PC-3 (cell line): ENCODE measurements at regions not wholly inside any gene's neighbourhood (a gene's known extent, or its start where the extent isn't known, plus 50 kb on each side); places are given as distances from the start of the nearest gene placed in this dataset.

ENCODE experiments used
- ATAC-seq: fragments of 200-7000 bp; cut with Tn5 transposase; 2 replicates; pipeline ENCODE4 v1.9.1; 2020; ENCODE audit warnings: mild to moderate bottlenecking, moderate library complexity
- BruUV-seq: library from RNA; stranded (reverse); fragments of 400-500 nt; replicated peaks from 2 replicates; lab custom pipeline; 2021; lab: Mats Ljungman, UMichigan
- CTCF ChIA-PET: fragments of 300-600 bp; sonication (Branson Sonifier 250); formaldehyde crosslinking; loops from one replicate; lab custom pipeline; 2022; ENCODE audit warnings: antibody characterized with exemption; lab: Charles Lee
- POLR2A ChIA-PET: fragments of 300-600 bp; sonication (Branson Sonifier 250); formaldehyde crosslinking; loops from one replicate; lab custom pipeline; 2022; ENCODE audit warnings: antibody characterized with exemption; ENCODE audit not compliant: unreplicated experiment; lab: Charles Lee
- DNase-seq: peaks from one replicate; pipeline ENCODE4 v3.0.0-alpha.2; 2015
- H2AFZ ChIP-seq: fragments of 300-600 bp; sonication (generic); 2 replicates; pipeline ENCODE4 v1.6.0; 2016; ENCODE audit warnings: antibody characterized with exemption, low read length
- H3F3A ChIP-seq: fragments of 300-600 bp; sonication (generic); one replicate; pipeline ENCODE4 v1.6.0; 2017; ENCODE audit warnings: antibody characterized with exemption, low read length, control low read depth, mild to moderate bottlenecking; ENCODE audit not compliant: unreplicated experiment
- H3K27ac ChIP-seq: fragments of 300-600 bp; sonication (generic); 2 replicates; pipeline ENCODE4 v1.5.1; 2016; ENCODE audit warnings: mild to moderate bottlenecking, low read length
- H3K27me3 ChIP-seq: fragments of 300-600 bp; sonication (generic); 2 replicates; pipeline ENCODE4 v1.6.1; 2016; ENCODE audit warnings: low read length, mixed read lengths
- H3K36me3 ChIP-seq: fragments of 300-600 bp; sonication (generic); 2 replicates; pipeline ENCODE4 v1.6.1; 2016; ENCODE audit warnings: low read depth, mixed run types, low read length, mixed read lengths
- H3K4me1 ChIP-seq: fragments of 300-600 bp; sonication (generic); 2 replicates; pipeline ENCODE4 v1.5.1; 2016; ENCODE audit warnings: low read length; ENCODE audit not compliant: insufficient read depth
- H3K4me2 ChIP-seq: fragments of 300-600 bp; sonication (generic); 2 replicates; pipeline ENCODE4 v1.6.0; 2016; ENCODE audit warnings: low read length
- H3K4me3 ChIP-seq: fragments of 300-600 bp; sonication (generic); 2 replicates; pipeline ENCODE4 v1.5.1; 2016; ENCODE audit warnings: mild to moderate bottlenecking, low read length, mixed read lengths
- H3K79me2 ChIP-seq: fragments of 300-600 bp; sonication (generic); 2 replicates; pipeline ENCODE4 v1.6.1; 2017; ENCODE audit warnings: low read length, mixed read lengths
- H3K9ac ChIP-seq: fragments of 300-600 bp; sonication (generic); 2 replicates; pipeline ENCODE4 v1.6.0; 2016; ENCODE audit warnings: mild to moderate bottlenecking, low read length
- H3K9me2 ChIP-seq: fragments of 300-600 bp; sonication (generic); replicated peaks from 2 replicates; pipeline ENCODE4 v1.6.1; 2016; ENCODE audit warnings: mixed run types, low read length, mixed read lengths
- H3K9me3 ChIP-seq: fragments of 300-600 bp; sonication (generic); 2 replicates; pipeline ENCODE4 v1.6.1; 2016; ENCODE audit warnings: low read length, mixed read lengths
- H4K20me1 ChIP-seq: fragments of 300-600 bp; sonication (generic); 2 replicates; pipeline ENCODE4 v1.6.1; 2016; ENCODE audit warnings: low read length, mixed read lengths
- CTCF ChIP-seq: fragments of 300-600 bp; sonication (generic); conservative IDR thresholded peaks from 2 replicates; pipeline ENCODE4 v1.5.1; 2017; ENCODE audit warnings: antibody characterized with exemption, low read depth, mild to moderate bottlenecking, low read length
- EZH2 ChIP-seq: fragments of 300-600 bp; sonication (generic); IDR thresholded peaks from one replicate; pipeline ENCODE4 v1.6.1; 2017; ENCODE audit warnings: antibody characterized with exemption, mild to moderate bottlenecking, low read length; ENCODE audit not compliant: unreplicated experiment
- EZH2phosphoT487 ChIP-seq: fragments of 300-600 bp; sonication (generic); IDR thresholded peaks from 2 replicates; pipeline ENCODE4 v1.6.1; 2018; ENCODE audit warnings: mild to moderate bottlenecking, antibody characterized with exemption, low read length, borderline replicate concordance
- intact Hi-C: fragments of 100-400 bp; cut with micrococcal nuclease; formaldehyde crosslinking; loops from 2 replicates; pipeline ENCODE4 v1.9.0; 2023

- intact Hi-C loops, result no loop called here
- CTCF ChIA-PET, result no interaction called here
- no peaks in the 10 kb centered on the region for H3K9me3 ChIP-seq
- H3K36me3 ChIP-seq, result no peaks in the 10 kb centered on the region
- no peaks in the 10 kb centered on the region for H4K20me1 ChIP-seq
- no peak for DNase-seq
- H2AFZ ChIP-seq, result no peak overlapping the region
- no peaks in the 10 kb centered on the region for H3F3A ChIP-seq
- H3K4me1 ChIP-seq, result no peaks in the 10 kb centered on the region
- H3K9me2 ChIP-seq, result no peaks in the 10 kb centered on the region
- no TSS peak for BruUV-seq
- H3K4me3 ChIP-seq, result no peak overlapping the region
- TF ChIP-seq EZH2 (no peak), CTCF (no peak), EZH2phosphoT487 (no peak)
- H3K4me2 ChIP-seq, result no peak overlapping the region
- no peak for ATAC-seq
- H3K79me2 ChIP-seq, result no peaks in the 10 kb centered on the region
- H3K27ac ChIP-seq, result no peak overlapping the region
- H3K9ac ChIP-seq, result no peak overlapping the region
- POLR2A ChIA-PET, result no interaction called here
- no peaks in the 10 kb centered on the region for H3K27me3 ChIP-seq
These were observed 113.0 kb downstream of the TSEN15 start for GRCh38 chr1:184164536-184164935.

DNA sequence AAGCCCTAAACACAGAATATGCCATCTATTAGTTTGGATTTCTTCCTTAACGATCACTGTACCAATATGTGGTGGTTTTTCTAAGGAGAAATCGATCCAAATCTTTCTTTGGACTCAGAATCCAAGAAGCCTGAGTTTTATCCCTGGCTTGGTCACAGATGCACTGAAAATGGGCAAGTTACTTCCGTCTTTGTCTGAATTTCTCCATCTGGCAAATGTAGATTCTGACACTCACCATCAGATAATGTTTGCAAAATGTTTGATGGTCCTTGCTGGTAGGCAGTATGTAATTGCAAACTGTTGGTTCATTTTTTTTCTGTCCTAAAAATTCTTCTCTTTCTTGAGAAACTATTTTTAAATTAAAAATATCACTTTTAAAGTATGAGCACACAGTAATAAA is 115.0 kb downstream of the TSEN15 start:
- intact Hi-C loops, result no loop called here
- DNase-seq (no peak), ATAC-seq (no peak)
- no peaks in the 10 kb centered on the region for H3K36me3 ChIP-seq
- H3K4me1 ChIP-seq, result no peaks in the 10 kb centered on the region
- H3K4me2 ChIP-seq, result no peak overlapping the region
- no TSS peak for BruUV-seq
- ChIA-PET CTCF (no interaction called here), POLR2A (no interaction called here)
- H3K27ac ChIP-seq, result no peak overlapping the region
- H3K79me2 ChIP-seq, result no peaks in the 10 kb centered on the region
- H2AFZ ChIP-seq, result no peak overlapping the region
- no peak overlapping the region for H3K4me3 ChIP-seq
- no peak overlapping the region for H3K9ac ChIP-seq
- TF ChIP-seq EZH2 (no peak), CTCF (no peak), EZH2phosphoT487 (no peak)
- H4K20me1 ChIP-seq, result no peaks in the 10 kb centered on the region
- no peaks in the 10 kb centered on the region for H3K27me3 ChIP-seq
- H3F3A ChIP-seq, result no peaks in the 10 kb centered on the region
- H3K9me3 ChIP-seq, result no peaks in the 10 kb centered on the region
- H3K9me2 ChIP-seq, result no peaks in the 10 kb centered on the region

GRCh38 chr1:184167352-184167751 is 115.8 kb downstream of the TSEN15 start:
- Histone ChIP-seq H3K4me3 (no peak overlapping the region), H3K79me2 (no peaks in the 10 kb centered on the region), H3K9ac (no peak overlapping the region), H3K27me3 (no peaks in the 10 kb centered on the region), H3K4me2 (no peak overlapping the region), H3K9me2 (no peaks in the 10 kb centered on the region), H2AFZ (no peak overlapping the region), H3K9me3 (no peaks in the 10 kb centered on the region), H3F3A (no peaks in the 10 kb centered on the region), H3K4me1 (no peaks in the 10 kb centered on the region), H3K36me3 (no peaks in the 10 kb centered on the region), H4K20me1 (no peaks in the 10 kb centered on the region), H3K27ac (no peak overlapping the region)
- TF ChIP-seq CTCF (no peak), EZH2 (no peak), EZH2phosphoT487 (no peak)
- ATAC-seq, result no peak
- no TSS peak for BruUV-seq
- POLR2A ChIA-PET, result no interaction called here
- no peak for DNase-seq
- CTCF ChIA-PET, result no interaction called here
- intact Hi-C loops, result no loop called here
